ENCODE measurements at regions not wholly inside any gene's neighbourhood (a gene's known extent, or its start where the extent isn't known, plus 50 kb on each side); places are given as distances from the start of the nearest gene placed in this dataset.

GRCh38 chr16:86906623-86907022, 328.3 kb downstream of the FOXL1 start:
- WGBS, 3 donors: 73 to 75% (median 73%) methylated on average over 14 of the region's 14 CpGs
- DNase-seq (no peak), FAIRE-seq (no peak)
- H3K4me1 ChIP-seq (ENCODE audit: control insufficient read depth in 3 of 3, insufficient read depth in 2 of 3, low read depth in 1 of 3, low read length in 2 of 3): peaks cover 0 to 7% (median 0%) of the 10 kb centered on the region in 3 donors
- no peak overlapping the region for H3K4me3 ChIP-seq (ENCODE audit: low read depth in 1 of 3, low read length in 3 of 3)
- no peaks in the 10 kb centered on the region for H3K9me3 ChIP-seq (ENCODE audit: control insufficient read depth in 2 of 2, insufficient read depth in 1 of 2, low read depth in 1 of 2, low read length in 1 of 2)
- peaks cover 0 to 8% (median 5%) of the 10 kb centered on the region in 3 donors for H3K27me3 ChIP-seq (ENCODE audit: control insufficient read depth in 3 of 3, insufficient read depth in 3 of 3, low read length in 3 of 3)
- no peaks in the 10 kb centered on the region for H3K36me3 ChIP-seq (ENCODE audit: control insufficient read depth in 3 of 3, insufficient read depth in 2 of 3, low read depth in 1 of 3, low read length in 3 of 3)
- H3K27ac ChIP-seq (ENCODE audit: low read depth in 1 of 3, low read length in 2 of 3): no peak overlapping the region

GRCh38 chr16:86909359-86910160, 331.2 kb downstream of the FOXL1 start:
- H3K9me3 ChIP-seq (ENCODE audit: control insufficient read depth in 2 of 2, insufficient read depth in 1 of 2, low read depth in 1 of 2, low read length in 1 of 2): no peaks in the 10 kb centered on the region
- FAIRE-seq (no peak), DNase-seq (no peak)
- no peaks in the 10 kb centered on the region for H3K36me3 ChIP-seq (ENCODE audit: control insufficient read depth in 3 of 3, insufficient read depth in 2 of 3, low read depth in 1 of 3, low read length in 3 of 3)
- no peak overlapping the region for H3K27ac ChIP-seq (ENCODE audit: low read depth in 1 of 3, low read length in 2 of 3)
- peaks cover 0 to 8% (median 5%) of the 10 kb centered on the region in 3 donors for H3K27me3 ChIP-seq (ENCODE audit: control insufficient read depth in 3 of 3, insufficient read depth in 3 of 3, low read length in 3 of 3)
- 85 to 91% (median 90%) methylated on average over 19 of the region's 19 CpGs for WGBS, 3 donors
- H3K4me3 ChIP-seq (ENCODE audit: low read depth in 1 of 3, low read length in 3 of 3): no peak overlapping the region
- H3K4me1 ChIP-seq (ENCODE audit: control insufficient read depth in 3 of 3, insufficient read depth in 2 of 3, low read depth in 1 of 3, low read length in 2 of 3): peaks cover 0 to 7% (median 0%) of the 10 kb centered on the region in 3 donors

- Histone ChIP-seq H3K4me3 (ENCODE audit: low read depth in 1 of 3, low read length in 3 of 3) (no peak overlapping the region), H3K36me3 (ENCODE audit: control insufficient read depth in 3 of 3, insufficient read depth in 2 of 3, low read depth in 1 of 3, low read length in 3 of 3) (no peaks in the 10 kb centered on the region), H3K9me3 (ENCODE audit: control insufficient read depth in 2 of 2, insufficient read depth in 1 of 2, low read depth in 1 of 2, low read length in 1 of 2) (no peaks in the 10 kb centered on the region), H3K4me1 (ENCODE audit: control insufficient read depth in 3 of 3, insufficient read depth in 2 of 3, low read depth in 1 of 3, low read length in 2 of 3) (peaks cover 0 to 7% (median 0%) of the 10 kb centered on the region in 3 donors), H3K27ac (ENCODE audit: low read depth in 1 of 3, low read length in 2 of 3) (no peak overlapping the region), H3K27me3 (ENCODE audit: control insufficient read depth in 3 of 3, insufficient read depth in 3 of 3, low read length in 3 of 3) (peaks cover 0 to 8% (median 5%) of the 10 kb centered on the region in 3 donors)
- DNase-seq: peak in 1 of 2 donors; percentile 16
- WGBS, 3 donors: 66 to 83% (median 75%) methylated on average over 16 of the region's 16 CpGs
- no peak for FAIRE-seq
Observed at GRCh38 chr16:86910161-86910769, 331.9 kb downstream of the FOXL1 start.

GRCh38 chr16:86911437-86911958, 333.1 kb downstream of the FOXL1 start:
- Histone ChIP-seq H3K9me3 (ENCODE audit: control insufficient read depth in 2 of 2, insufficient read depth in 1 of 2, low read depth in 1 of 2, low read length in 1 of 2) (no peaks in the 10 kb centered on the region), H3K27me3 (ENCODE audit: control insufficient read depth in 3 of 3, insufficient read depth in 3 of 3, low read length in 3 of 3) (peaks cover 0 to 6% (median 5%) of the 10 kb centered on the region in 3 donors), H3K4me1 (ENCODE audit: control insufficient read depth in 3 of 3, insufficient read depth in 2 of 3, low read depth in 1 of 3, low read length in 2 of 3) (peaks cover 0 to 7% (median 0%) of the 10 kb centered on the region in 3 donors), H3K36me3 (ENCODE audit: control insufficient read depth in 3 of 3, insufficient read depth in 2 of 3, low read depth in 1 of 3, low read length in 3 of 3) (no peaks in the 10 kb centered on the region), H3K4me3 (ENCODE audit: low read depth in 1 of 3, low read length in 3 of 3) (no peak overlapping the region), H3K27ac (ENCODE audit: low read depth in 1 of 3, low read length in 2 of 3) (no peak overlapping the region)
- no peak for FAIRE-seq
- 70 to 86% (median 71%) methylated on average over 4 of the region's 4 CpGs for WGBS, 3 donors
- DNase-seq: no peak

DNA sequence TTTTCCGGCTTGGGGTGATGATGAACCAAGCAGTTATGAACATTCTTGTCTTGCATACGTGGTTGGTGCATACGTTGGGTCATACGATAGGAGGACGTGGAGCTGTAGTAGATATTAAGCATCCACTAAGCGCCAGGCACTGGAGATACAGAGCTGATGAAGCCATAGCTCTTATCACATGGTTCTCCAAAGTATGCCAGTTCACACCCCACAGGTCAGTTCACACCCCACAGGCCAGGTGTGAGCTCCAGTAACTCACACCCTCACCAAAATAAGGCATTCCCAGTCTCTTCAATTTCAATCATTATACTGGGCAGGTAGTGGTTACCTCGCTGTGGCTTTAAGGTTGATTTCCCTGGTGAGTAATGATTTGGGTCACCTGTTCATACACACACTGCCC, 335.5 kb downstream of the FOXL1 start:
- 88 to 94% (median 93%) methylated on average over 7 of the region's 7 CpGs for WGBS, 3 donors
- Histone ChIP-seq H3K9me3 (ENCODE audit: control insufficient read depth in 2 of 2, insufficient read depth in 1 of 2, low read depth in 1 of 2, low read length in 1 of 2) (no peaks in the 10 kb centered on the region), H3K27me3 (ENCODE audit: control insufficient read depth in 3 of 3, insufficient read depth in 3 of 3, low read length in 3 of 3) (no peaks in the 10 kb centered on the region), H3K27ac (ENCODE audit: low read depth in 1 of 3, low read length in 2 of 3) (no peak overlapping the region), H3K4me1 (ENCODE audit: control insufficient read depth in 3 of 3, insufficient read depth in 2 of 3, low read depth in 1 of 3, low read length in 2 of 3) (peaks cover 0 to 7% (median 0%) of the 10 kb centered on the region in 3 donors), H3K36me3 (ENCODE audit: control insufficient read depth in 3 of 3, insufficient read depth in 2 of 3, low read depth in 1 of 3, low read length in 3 of 3) (no peaks in the 10 kb centered on the region), H3K4me3 (ENCODE audit: low read depth in 1 of 3, low read length in 3 of 3) (no peak overlapping the region)
- no peak for FAIRE-seq
- DNase-seq: no peak

GRCh38 chr16:86914876-86915717, 336.7 kb downstream of the FOXL1 start:
- FAIRE-seq: no peak
- H3K36me3 ChIP-seq (ENCODE audit: control insufficient read depth in 3 of 3, insufficient read depth in 2 of 3, low read depth in 1 of 3, low read length in 3 of 3): no peaks in the 10 kb centered on the region
- H3K27me3 ChIP-seq (ENCODE audit: control insufficient read depth in 3 of 3, insufficient read depth in 3 of 3, low read length in 3 of 3): no peaks in the 10 kb centered on the region
- no peak overlapping the region for H3K27ac ChIP-seq (ENCODE audit: low read depth in 1 of 3, low read length in 2 of 3)
- 57 to 60% (median 59%) methylated on average over 18 of the region's 18 CpGs for WGBS, 3 donors
- DNase-seq: no peak
- no peak overlapping the region for H3K4me3 ChIP-seq (ENCODE audit: low read depth in 1 of 3, low read length in 3 of 3)
- H3K9me3 ChIP-seq (ENCODE audit: control insufficient read depth in 2 of 2, insufficient read depth in 1 of 2, low read depth in 1 of 2, low read length in 1 of 2): no peaks in the 10 kb centered on the region
- peaks cover 0 to 2% (median 0%) of the 10 kb centered on the region in 3 donors for H3K4me1 ChIP-seq (ENCODE audit: control insufficient read depth in 3 of 3, insufficient read depth in 2 of 3, low read depth in 1 of 3, low read length in 2 of 3)

DNA sequence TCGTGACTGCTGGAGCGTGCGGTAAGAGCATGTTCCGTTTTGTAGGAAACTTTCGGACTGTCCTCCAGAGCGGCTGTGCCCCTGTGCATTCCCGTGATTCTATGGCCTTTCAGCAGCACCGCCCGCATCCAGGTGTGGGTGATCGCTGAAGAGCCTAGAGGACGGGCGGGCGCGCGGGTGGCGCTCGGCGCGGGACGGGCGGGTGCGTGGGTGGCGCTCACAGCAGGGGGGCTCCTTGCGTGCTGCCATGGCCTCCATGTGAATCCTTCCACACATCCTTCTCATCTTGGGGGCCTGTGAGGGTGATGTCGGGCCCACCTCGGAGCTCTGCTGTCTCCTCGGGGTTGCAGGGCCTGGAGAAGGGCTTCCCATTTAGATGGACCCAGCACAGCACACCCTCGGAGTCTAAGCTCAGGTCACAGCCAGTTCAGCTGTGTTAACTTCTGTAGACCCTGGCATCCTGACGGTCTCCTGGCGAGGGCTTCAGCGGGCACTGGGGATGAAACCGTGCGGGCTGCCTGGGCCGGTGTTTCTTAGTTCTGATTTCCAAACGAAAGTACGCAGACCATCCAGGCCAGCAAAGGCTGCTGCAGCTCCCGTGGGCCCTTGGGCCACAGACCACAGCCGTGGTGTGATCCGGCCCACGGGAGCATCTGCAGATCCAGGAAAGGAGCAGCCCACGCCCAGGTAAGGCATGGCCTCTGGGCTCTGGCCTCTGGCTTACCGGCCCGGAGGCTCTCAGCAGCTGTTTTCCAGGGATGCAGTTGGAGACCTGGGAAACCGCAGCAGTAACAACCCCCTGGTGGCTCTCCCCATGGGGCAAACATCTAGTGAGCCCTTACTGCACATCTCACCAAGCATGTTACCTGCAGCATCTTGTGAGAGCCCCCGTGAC, 339.4 kb downstream of the FOXL1 start:
- peaks cover 0 to 5% (median 4%) of the 10 kb centered on the region in 3 donors for H3K27me3 ChIP-seq (ENCODE audit: control insufficient read depth in 3 of 3, insufficient read depth in 3 of 3, low read length in 3 of 3)
- H3K36me3 ChIP-seq (ENCODE audit: control insufficient read depth in 3 of 3, insufficient read depth in 2 of 3, low read depth in 1 of 3, low read length in 3 of 3): no peaks in the 10 kb centered on the region
- H3K4me1 ChIP-seq (ENCODE audit: control insufficient read depth in 3 of 3, insufficient read depth in 2 of 3, low read depth in 1 of 3, low read length in 2 of 3): no peaks in the 10 kb centered on the region
- DNase-seq (no peak), FAIRE-seq (no peak)
- H3K4me3 ChIP-seq (ENCODE audit: low read depth in 1 of 3, low read length in 3 of 3): no peak overlapping the region
- no peak overlapping the region for H3K27ac ChIP-seq (ENCODE audit: low read depth in 1 of 3, low read length in 2 of 3)
- WGBS, 3 donors: 95 to 96% (median 95%) methylated on average over 43 to 45 of the region's 45 CpGs
- H3K9me3 ChIP-seq (ENCODE audit: control insufficient read depth in 2 of 2, insufficient read depth in 1 of 2, low read depth in 1 of 2, low read length in 1 of 2): peaks cover 0 to 15% of the 10 kb centered on the region in 2 donors

All from small intestine (tissue), 7 donors.